NCI-H146 (cell line): ENCODE measurements at regions not wholly inside any gene's neighbourhood (a gene's known extent, or its start where the extent isn't known, plus 50 kb on each side); places are given as distances from the start of the nearest gene placed in this dataset.

Experiments used
- DNase-seq: peaks from one replicate; lab custom pipeline; 2025; lab: John Stamatoyannopoulos, UW

- no peak for DNase-seq
Observed at GRCh38 chr22:27685970-27686369, 115.6 kb downstream of the MN1 start.

GRCh38 chr22:27686534-27686933, 115.0 kb downstream of the MN1 start:
- no peak for DNase-seq

GRCh38 chr22:27687984-27688545, 113.5 kb downstream of the MN1 start:
- no peak for DNase-seq

- DNase-seq = no peak
Observed at GRCh38 chr22:27689664-27690063, 111.9 kb downstream of the MN1 start.

GRCh38 chr22:27690599-27690998, 111.0 kb downstream of the MN1 start:
- DNase-seq = no peak

GRCh38 chr22:27692243-27692642, 109.3 kb downstream of the MN1 start:
- no peak for DNase-seq

- no peak for DNase-seq
Observed at GRCh38 chr22:27695925-27696324, 105.6 kb downstream of the MN1 start.

- no peak for DNase-seq
Observed at GRCh38 chr22:27697888-27698287, 103.7 kb downstream of the MN1 start.
